ENCODE measurements at regions not wholly inside any gene's neighbourhood (a gene's known extent, or its start where the extent isn't known, plus 50 kb on each side); places are given as distances from the start of the nearest gene placed in this dataset.
"Not testable (repeated sequence)": the region's sequence is repeated elsewhere in the genome, so short reads cannot be mapped to it uniquely, and the experiment has no call there.

DNA sequence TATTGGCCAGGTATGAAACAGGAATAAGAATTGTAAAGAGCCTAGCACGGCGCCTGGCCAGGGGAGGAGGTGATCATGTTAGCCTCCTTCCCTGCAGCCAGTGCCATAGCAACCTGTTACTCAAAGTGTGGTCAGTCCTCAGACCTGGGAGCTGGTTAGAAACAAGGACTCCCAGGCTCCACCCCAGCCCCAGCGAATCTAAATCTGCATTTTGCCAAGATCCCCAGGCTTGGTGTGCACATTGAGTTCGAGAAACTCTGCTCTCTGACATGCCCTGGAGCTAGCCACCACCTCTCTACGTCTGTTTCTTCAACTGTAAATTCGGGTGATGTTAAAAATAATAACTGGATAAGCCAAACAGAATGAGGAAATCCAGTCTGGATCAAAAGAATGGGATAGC lies 56.1 kb upstream of the ALX4 start:
- TF ChIP-seq, protein P1, sequence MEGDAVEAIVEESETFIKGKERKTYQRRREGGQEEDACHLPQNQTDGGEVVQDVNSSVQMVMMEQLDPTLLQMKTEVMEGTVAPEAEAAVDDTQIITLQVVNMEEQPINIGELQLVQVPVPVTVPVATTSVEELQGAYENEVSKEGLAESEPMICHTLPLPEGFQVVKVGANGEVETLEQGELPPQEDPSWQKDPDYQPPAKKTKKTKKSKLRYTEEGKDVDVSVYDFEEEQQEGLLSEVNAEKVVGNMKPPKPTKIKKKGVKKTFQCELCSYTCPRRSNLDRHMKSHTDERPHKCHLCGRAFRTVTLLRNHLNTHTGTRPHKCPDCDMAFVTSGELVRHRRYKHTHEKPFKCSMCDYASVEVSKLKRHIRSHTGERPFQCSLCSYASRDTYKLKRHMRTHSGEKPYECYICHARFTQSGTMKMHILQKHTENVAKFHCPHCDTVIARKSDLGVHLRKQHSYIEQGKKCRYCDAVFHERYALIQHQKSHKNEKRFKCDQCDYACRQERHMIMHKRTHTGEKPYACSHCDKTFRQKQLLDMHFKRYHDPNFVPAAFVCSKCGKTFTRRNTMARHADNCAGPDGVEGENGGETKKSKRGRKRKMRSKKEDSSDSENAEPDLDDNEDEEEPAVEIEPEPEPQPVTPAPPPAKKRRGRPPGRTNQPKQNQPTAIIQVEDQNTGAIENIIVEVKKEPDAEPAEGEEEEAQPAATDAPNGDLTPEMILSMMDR (IDR thresholded peaks at IDR 0.05; ENCODE audit: unreplicated experiment), result no peak
- Mint-ChIP-seq H3K27me3 (ENCODE audit: unreplicated experiment) (peaks cover 72% of the 10 kb centered on the region), H3K36me3 (ENCODE audit: insufficient read depth, unreplicated experiment) (no peaks in the 10 kb centered on the region), H3K4me1 (ENCODE audit: low read depth, unreplicated experiment) (no peaks in the 10 kb centered on the region), H3K9me3 (ENCODE audit: low read depth, unreplicated experiment) (no peaks in the 10 kb centered on the region), H3K27ac (ENCODE audit: unreplicated experiment) (no peak overlapping the region), H3K4me3 (ENCODE audit: low read depth, unreplicated experiment) (no peak overlapping the region)
- BruUV-seq (replicated peaks), result no TSS peak
- CTCF ChIA-PET, result no interaction called here
- no peak for DNase-seq
- intact Hi-C loops (cut with micrococcal nuclease; ENCODE audit: unreplicated experiment), result no loop called here

DNA sequence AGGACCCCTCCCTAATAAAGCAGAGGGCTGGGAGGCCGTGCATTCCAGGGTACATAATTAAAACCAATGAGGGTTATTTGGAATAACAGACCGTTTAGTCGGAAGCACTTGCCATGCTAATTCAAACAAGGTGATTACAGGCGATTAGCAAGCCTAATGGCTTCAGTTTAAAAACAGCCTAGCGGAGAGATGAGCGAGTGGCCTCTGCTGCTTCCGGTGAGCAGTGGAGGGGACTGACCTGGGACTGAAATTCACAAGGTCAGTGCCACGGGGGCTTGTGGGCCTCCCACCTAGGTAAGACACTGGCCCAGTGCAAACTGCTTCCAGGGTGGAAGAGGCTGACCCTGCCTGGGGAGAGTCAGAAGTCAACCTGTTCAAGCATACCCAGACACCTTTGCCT lies 56.8 kb upstream of the ALX4 start:
- H3K27me3 Mint-ChIP-seq (ENCODE audit: unreplicated experiment), result peaks cover 65% of the 10 kb centered on the region
- H3K4me1 Mint-ChIP-seq (ENCODE audit: low read depth, unreplicated experiment), result no peaks in the 10 kb centered on the region
- CTCF ChIA-PET, result no interaction called here
- no peaks in the 10 kb centered on the region for H3K36me3 Mint-ChIP-seq (ENCODE audit: insufficient read depth, unreplicated experiment)
- H3K9me3 Mint-ChIP-seq (ENCODE audit: low read depth, unreplicated experiment), result no peaks in the 10 kb centered on the region
- BruUV-seq (replicated peaks), result no TSS peak
- no peak for DNase-seq
- intact Hi-C loops (cut with micrococcal nuclease; ENCODE audit: unreplicated experiment), result no loop called here
- TF ChIP-seq, protein P1 (IDR thresholded peaks at IDR 0.05; ENCODE audit: unreplicated experiment), result no peak
- H3K27ac Mint-ChIP-seq (ENCODE audit: unreplicated experiment), result no peak overlapping the region
- H3K4me3 Mint-ChIP-seq (ENCODE audit: low read depth, unreplicated experiment), result no peak overlapping the region

DNA sequence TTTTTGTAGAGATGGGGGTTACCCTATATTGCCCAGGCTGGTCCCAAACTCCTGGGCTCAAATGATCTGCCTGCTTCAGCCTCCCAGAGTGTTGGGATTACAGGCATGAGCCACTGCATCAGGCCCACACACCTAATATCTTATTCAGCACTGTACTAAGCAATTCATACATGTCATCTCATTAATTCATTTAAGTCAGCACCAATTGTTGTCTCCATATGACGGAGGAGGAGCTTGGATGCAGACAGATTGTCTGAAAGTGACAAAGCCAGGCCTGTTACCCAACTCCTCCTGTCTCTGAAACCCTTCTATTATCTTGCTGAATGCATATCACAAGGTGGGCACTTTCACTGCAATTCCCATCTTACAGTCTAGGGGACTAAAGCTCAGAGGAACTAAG lies 57.5 kb upstream of the ALX4 start:
- no peak overlapping the region for H3K4me3 Mint-ChIP-seq (ENCODE audit: low read depth, unreplicated experiment)
- intact Hi-C loops (cut with micrococcal nuclease; ENCODE audit: unreplicated experiment), result no loop called here
- H3K27ac Mint-ChIP-seq (ENCODE audit: unreplicated experiment), result no peak overlapping the region
- CTCF ChIA-PET, result no interaction called here
- H3K9me3 Mint-ChIP-seq (ENCODE audit: low read depth, unreplicated experiment), result no peaks in the 10 kb centered on the region
- BruUV-seq (replicated peaks), result no TSS peak
- peaks cover 58% of the 10 kb centered on the region for H3K27me3 Mint-ChIP-seq (ENCODE audit: unreplicated experiment)
- H3K36me3 Mint-ChIP-seq (ENCODE audit: insufficient read depth, unreplicated experiment), result no peaks in the 10 kb centered on the region
- no peaks in the 10 kb centered on the region for H3K4me1 Mint-ChIP-seq (ENCODE audit: low read depth, unreplicated experiment)
- no peak for DNase-seq
- TF ChIP-seq, protein P1 (IDR thresholded peaks at IDR 0.05; ENCODE audit: unreplicated experiment), result no peak

DNA sequence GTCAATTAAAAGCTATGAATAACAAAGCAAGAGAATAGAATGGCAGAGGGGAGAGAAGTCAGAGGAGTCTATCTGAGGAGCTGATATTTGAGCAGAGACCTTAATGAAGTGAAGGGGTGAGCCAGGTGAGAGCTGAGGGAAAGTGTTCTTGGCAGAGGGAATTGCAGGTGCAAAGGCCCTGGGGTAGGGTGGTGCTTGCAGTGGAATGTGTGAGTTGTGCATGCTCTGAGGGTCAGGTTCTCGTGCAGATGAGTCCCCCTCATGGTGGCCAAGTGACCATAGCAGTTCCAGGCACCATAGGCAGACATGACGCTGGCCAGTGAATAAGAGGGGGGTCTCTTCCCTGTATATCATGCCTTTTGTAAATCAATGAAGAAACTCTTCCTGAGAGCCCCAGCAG lies 58.9 kb upstream of the ALX4 start:
- H3K27ac Mint-ChIP-seq (ENCODE audit: unreplicated experiment), result no peak overlapping the region
- BruUV-seq (replicated peaks), result no TSS peak
- DNase-seq, result no peak
- no peaks in the 10 kb centered on the region for H3K36me3 Mint-ChIP-seq (ENCODE audit: insufficient read depth, unreplicated experiment)
- H3K27me3 Mint-ChIP-seq (ENCODE audit: unreplicated experiment), result peaks cover 43% of the 10 kb centered on the region
- CTCF ChIA-PET, result no interaction called here
- H3K9me3 Mint-ChIP-seq (ENCODE audit: low read depth, unreplicated experiment), result no peaks in the 10 kb centered on the region
- TF ChIP-seq, protein P1 (IDR thresholded peaks at IDR 0.05; ENCODE audit: unreplicated experiment), result no peak
- intact Hi-C loops (cut with micrococcal nuclease; ENCODE audit: unreplicated experiment), result no loop called here
- no peak overlapping the region for H3K4me3 Mint-ChIP-seq (ENCODE audit: low read depth, unreplicated experiment)
- no peaks in the 10 kb centered on the region for H3K4me1 Mint-ChIP-seq (ENCODE audit: low read depth, unreplicated experiment)

DNA sequence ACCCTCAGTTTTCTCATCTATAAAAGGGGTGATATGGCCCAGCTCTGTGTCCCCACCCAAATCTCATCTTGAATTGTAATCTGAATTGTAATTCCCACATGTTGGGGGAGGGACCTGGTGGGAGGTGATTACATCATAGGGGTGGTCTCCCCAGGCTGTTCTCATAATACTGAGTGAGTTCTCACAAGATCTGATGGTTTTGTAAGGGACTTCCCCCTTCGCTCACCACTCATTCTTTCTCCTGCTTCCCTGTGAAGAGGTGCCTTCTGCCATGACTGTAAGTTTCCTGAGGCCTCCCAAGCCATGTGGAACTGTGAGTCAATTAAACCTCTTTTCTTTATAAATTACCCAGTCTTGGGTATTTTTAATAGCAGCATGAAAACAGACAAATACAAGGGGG lies 61.1 kb upstream of the ALX4 start:
- H3K27me3 Mint-ChIP-seq (ENCODE audit: unreplicated experiment), result peaks cover 45% of the 10 kb centered on the region
- H3K36me3 Mint-ChIP-seq (ENCODE audit: insufficient read depth, unreplicated experiment); BruUV-seq (replicated peaks); H3K4me3 Mint-ChIP-seq (ENCODE audit: low read depth, unreplicated experiment); CTCF ChIA-PET; H3K27ac Mint-ChIP-seq (ENCODE audit: unreplicated experiment); DNase-seq; H3K4me1 Mint-ChIP-seq (ENCODE audit: low read depth, unreplicated experiment); intact Hi-C loops (cut with micrococcal nuclease; ENCODE audit: unreplicated experiment); H3K9me3 Mint-ChIP-seq (ENCODE audit: low read depth, unreplicated experiment): not testable (repeated sequence)
